ENCODE measurements at regions not wholly inside any gene's neighbourhood (a gene's known extent, or its start where the extent isn't known, plus 50 kb on each side); places are given as distances from the start of the nearest gene placed in this dataset.
"Not testable (repeated sequence)": the region's sequence is repeated elsewhere in the genome, so short reads cannot be mapped to it uniquely, and the experiment has no call there.

DNA sequence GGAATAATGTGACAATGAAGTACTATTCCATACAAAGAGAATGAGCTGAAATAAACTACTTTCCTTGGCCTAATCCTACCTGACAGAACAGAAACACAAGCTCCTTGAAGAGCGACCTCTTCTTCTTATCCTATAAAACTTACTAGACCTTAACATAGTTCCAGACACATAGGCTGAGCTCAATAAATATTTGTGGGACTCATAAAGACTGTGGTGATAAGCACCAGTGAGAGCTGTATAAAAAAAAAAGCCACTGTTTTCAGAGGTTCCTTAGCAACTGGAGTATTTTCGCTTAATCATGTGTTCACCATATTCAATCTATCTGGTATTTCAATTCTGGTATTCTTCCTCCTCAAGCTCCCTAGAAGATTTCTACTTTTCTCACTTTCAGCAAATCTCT lies 1129.6 kb downstream of the STPG2 start:
- Histone ChIP-seq H3K9ac (ENCODE audit: low read depth, low read length) (no peak overlapping the region), H3K4me1 (ENCODE audit: insufficient read depth, low read length) (0 out of 2 replicates have a peak, but pooled peaks cover 4% of the 10 kb centered on the region), H3K27me3 (ENCODE audit: insufficient read depth, low read length) (no peaks in the 10 kb centered on the region), H3K27ac (ENCODE audit: low read length) (no peak overlapping the region), H3K36me3 (ENCODE audit: insufficient read depth, low read depth, low read length) (no peaks in the 10 kb centered on the region), H3K4me3 (ENCODE audit: low read length) (no peak overlapping the region), H3K9me3 (ENCODE audit: insufficient read depth, low read depth, low read length) (no peaks in the 10 kb centered on the region)

DNA sequence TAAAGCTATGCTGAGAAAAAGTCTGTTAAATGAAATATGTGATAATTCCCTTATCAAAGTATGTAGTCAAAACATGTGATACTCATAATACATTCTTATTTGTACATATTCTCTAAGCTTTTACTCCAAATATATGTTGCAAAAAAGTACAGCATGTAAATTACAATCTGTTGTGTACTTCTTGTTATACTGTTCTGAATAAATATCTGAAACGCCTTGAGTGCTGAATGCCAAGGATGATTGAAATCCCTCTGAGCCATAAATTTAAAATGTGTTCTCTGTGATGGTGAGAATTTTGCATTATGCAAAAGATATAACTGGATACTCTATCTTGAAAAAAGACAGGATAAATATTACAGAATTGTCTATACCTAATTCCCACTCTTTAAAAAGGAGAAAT lies 1128.0 kb downstream of the STPG2 start:
- Histone ChIP-seq H3K27ac (ENCODE audit: low read length) (no peak overlapping the region), H3K4me3 (ENCODE audit: low read length) (no peak overlapping the region), H3K36me3 (ENCODE audit: insufficient read depth, low read depth, low read length) (no peaks in the 10 kb centered on the region), H3K27me3 (ENCODE audit: insufficient read depth, low read length) (no peaks in the 10 kb centered on the region), H3K4me1 (ENCODE audit: insufficient read depth, low read length) (no peaks in the 10 kb centered on the region), H3K9me3 (ENCODE audit: insufficient read depth, low read depth, low read length) (no peaks in the 10 kb centered on the region), H3K9ac (ENCODE audit: low read depth, low read length) (no peak overlapping the region)

DNA sequence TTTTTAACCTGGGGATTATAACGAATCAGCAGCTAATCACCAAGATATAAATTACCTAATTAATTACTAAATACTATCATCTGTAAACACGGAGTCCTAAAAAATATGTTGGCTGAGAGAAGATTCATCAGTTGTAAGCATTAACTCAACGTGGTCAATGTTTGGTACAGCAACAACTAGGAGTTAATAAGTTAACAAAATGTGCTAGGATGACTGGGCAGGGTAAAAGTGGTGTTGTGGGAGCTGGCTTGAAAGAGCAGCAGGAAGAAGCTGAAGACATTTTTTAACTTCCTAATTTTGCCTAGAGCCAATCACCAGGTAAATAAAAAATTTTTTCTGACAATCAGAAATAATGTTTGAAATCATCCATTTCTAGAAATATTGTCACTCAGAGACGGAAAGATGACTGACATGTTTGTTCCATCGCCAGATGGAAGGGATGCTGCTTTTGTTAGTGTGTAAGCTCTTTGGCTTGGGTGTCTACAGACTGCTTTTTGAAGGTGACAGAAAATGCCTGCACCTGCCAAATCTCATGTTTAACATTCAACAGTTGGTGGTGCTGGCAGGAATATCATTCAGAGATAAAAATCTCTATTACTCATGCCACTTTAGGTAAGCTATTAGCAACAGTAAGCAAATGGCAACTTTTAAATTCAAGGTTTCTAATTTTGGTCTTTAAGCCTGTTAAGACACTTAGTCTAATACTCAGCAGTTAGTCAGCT lies 1126.9 kb downstream of the STPG2 start:
- H3K27ac ChIP-seq (ENCODE audit: low read length), result no peak overlapping the region
- H3K4me3 ChIP-seq (ENCODE audit: low read length), result no peak overlapping the region
- no peak overlapping the region for H3K9ac ChIP-seq (ENCODE audit: low read depth, low read length)
- no peaks in the 10 kb centered on the region for H3K4me1 ChIP-seq (ENCODE audit: insufficient read depth, low read length)
- no peaks in the 10 kb centered on the region for H3K27me3 ChIP-seq (ENCODE audit: insufficient read depth, low read length)
- no peaks in the 10 kb centered on the region for H3K36me3 ChIP-seq (ENCODE audit: insufficient read depth, low read depth, low read length)
- no peaks in the 10 kb centered on the region for H3K9me3 ChIP-seq (ENCODE audit: insufficient read depth, low read depth, low read length)

DNA sequence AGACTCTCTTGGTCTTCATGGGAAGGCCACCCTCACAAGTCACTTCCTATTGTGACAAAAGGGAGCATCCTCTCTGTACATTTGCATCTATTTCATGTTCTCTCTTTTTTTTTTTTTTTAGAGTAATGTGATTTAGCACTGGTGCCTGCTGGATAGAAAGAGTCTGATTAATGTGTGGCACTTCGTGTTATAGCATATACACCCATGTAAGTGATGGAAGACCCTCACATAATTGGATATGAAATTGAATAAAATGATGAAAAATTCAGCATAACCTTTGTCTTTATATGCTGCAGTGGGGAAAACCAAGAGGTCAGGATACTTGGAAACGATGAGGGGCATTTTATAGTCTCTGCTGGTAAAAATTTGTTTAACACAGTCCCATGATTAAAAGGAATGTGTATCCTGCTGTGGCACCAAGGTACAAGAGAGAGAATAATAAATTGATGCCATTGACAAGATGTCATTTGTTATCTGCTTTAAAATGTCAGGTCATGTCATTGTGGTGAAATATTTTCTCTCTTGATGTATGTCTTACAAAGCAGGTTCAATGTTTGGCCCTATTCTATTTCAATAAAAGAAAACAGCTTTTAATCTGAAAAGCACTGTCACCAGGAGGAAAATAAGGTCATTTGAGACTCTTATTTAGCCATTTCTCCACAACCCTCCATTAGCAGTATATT lies 1115.4 kb downstream of the STPG2 start:
- Histone ChIP-seq H3K4me3 (ENCODE audit: low read length) (no peak overlapping the region), H3K9ac (ENCODE audit: low read depth, low read length) (no peak overlapping the region), H3K36me3 (ENCODE audit: insufficient read depth, low read depth, low read length) (no peaks in the 10 kb centered on the region), H3K27ac (ENCODE audit: low read length) (no peak overlapping the region), H3K9me3 (ENCODE audit: insufficient read depth, low read depth, low read length) (no peaks in the 10 kb centered on the region), H3K4me1 (ENCODE audit: insufficient read depth, low read length) (peaks cover 12% of the 10 kb centered on the region; the same call in 1 of the 2 replicates), H3K27me3 (ENCODE audit: insufficient read depth, low read length) (no peaks in the 10 kb centered on the region)

DNA sequence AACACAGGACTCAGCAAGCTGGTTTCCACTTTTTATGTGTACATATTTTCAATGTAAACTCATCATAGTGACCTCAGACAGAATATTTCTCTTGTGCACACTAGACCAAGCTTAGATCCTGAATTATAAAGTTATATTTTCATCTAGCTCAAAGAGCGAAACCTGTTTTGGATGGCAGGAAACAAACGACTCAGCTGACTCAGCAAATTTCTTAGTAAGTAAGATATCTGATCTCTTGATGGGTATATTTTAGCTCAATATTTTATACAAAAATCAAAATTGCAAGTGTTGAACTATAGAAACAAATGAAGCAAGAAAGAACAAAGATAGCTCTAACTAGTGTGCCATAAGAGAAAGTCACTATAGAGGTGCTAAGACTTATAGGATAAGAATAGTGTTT lies 1114.5 kb downstream of the STPG2 start:
- H3K4me3 ChIP-seq (ENCODE audit: low read length), result no peak overlapping the region
- H3K36me3 ChIP-seq (ENCODE audit: insufficient read depth, low read depth, low read length), result no peaks in the 10 kb centered on the region
- no peaks in the 10 kb centered on the region for H3K27me3 ChIP-seq (ENCODE audit: insufficient read depth, low read length)
- peaks cover 12% of the 10 kb centered on the region; the same call in 1 of the 2 replicates for H3K4me1 ChIP-seq (ENCODE audit: insufficient read depth, low read length)
- H3K9ac ChIP-seq (ENCODE audit: low read depth, low read length), result no peak overlapping the region
- no peaks in the 10 kb centered on the region for H3K9me3 ChIP-seq (ENCODE audit: insufficient read depth, low read depth, low read length)
- no peak overlapping the region for H3K27ac ChIP-seq (ENCODE audit: low read length)

DNA sequence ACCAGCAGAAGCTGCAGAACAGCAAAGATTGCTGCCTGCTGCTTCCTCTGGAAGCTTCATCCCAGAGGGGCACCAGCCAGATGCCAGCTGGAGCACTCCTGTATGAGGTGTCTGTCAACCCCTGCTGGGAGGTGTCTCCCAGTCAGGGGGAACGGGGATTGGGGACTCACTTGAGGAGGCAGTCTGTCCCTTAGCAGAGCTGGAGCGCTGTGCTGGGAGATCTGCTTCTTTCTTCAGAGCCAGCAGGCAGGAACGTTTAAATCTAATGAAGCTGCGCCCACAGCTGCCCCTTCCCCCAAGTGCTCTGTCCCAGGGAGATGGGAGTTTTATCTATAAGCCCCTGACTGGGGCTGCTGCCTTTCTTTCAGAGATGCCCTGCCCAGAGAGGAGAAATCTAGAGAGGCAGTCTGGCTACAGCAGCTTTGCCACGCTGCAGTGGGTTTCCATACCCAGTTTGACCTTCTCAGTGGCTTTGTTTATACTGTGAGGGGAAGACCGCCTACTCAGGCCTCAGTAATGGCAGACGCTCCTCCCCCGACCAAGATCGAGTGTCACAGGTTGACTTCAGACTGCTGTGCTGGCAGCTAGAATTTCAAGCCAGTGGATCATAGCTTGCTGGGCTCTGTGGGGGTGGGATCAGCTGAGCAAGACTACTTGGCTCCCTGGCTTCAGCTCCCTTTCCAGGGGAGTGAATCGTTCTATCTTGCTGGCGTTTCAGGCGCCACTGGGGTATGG lies 1105.7 kb downstream of the STPG2 start:
- not testable (repeated sequence) for H3K27ac ChIP-seq (ENCODE audit: low read length); H3K4me3 ChIP-seq (ENCODE audit: low read length); H3K36me3 ChIP-seq (ENCODE audit: insufficient read depth, low read depth, low read length); H3K4me1 ChIP-seq (ENCODE audit: insufficient read depth, low read length); H3K9me3 ChIP-seq (ENCODE audit: insufficient read depth, low read depth, low read length); H3K9ac ChIP-seq (ENCODE audit: low read depth, low read length); H3K27me3 ChIP-seq (ENCODE audit: insufficient read depth, low read length)

DNA sequence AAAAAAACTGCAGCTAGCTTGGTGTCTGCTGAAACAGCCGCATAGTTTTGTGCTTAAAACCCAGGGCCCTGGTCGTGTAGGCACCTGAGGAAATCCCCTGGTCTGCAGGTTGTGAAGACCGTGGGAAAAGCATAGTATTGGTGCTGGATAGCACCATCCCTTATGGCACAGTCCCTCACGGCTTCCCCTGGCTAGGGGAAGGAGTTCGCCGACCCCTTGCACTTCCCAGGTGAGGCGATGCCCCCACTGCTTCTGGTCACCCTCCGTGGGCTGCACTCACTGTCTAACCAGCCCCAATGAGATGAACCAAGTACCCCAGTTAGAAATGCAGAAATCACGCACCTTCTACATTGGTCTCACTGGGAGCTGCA lies 1105.1 kb downstream of the STPG2 start:
- Histone ChIP-seq H3K4me3 (ENCODE audit: low read length) (no peak overlapping the region), H3K36me3 (ENCODE audit: insufficient read depth, low read depth, low read length) (no peaks in the 10 kb centered on the region), H3K27me3 (ENCODE audit: insufficient read depth, low read length) (no peaks in the 10 kb centered on the region), H3K9me3 (ENCODE audit: insufficient read depth, low read depth, low read length) (no peaks in the 10 kb centered on the region), H3K27ac (ENCODE audit: low read length) (no peak overlapping the region), H3K9ac (ENCODE audit: low read depth, low read length) (no peak overlapping the region), H3K4me1 (ENCODE audit: insufficient read depth, low read length) (peaks cover 4% of the 10 kb centered on the region; the same call in 1 of the 2 replicates)

DNA sequence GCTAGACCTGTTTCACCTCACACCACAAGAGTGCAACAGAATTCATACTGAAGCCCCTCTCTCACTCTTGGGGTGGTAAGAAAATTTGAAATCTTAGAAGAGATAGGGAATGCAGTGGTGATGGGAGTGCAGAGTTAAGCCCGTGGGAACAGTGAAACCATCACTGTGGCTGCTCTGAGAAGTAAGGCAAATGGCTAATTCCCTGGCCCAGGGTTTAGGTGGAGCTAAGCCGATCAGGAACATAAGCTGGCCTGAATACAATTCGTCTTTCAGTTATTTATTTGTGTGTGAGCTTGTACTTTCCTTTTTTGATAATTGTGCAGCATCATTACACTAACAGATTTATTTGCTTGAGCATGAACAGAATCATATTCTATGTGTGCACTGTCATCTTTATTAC lies 1070.6 kb downstream of the STPG2 start:
- H3K9ac ChIP-seq (ENCODE audit: low read depth, low read length), result no peak overlapping the region
- no peaks in the 10 kb centered on the region for H3K4me1 ChIP-seq (ENCODE audit: insufficient read depth, low read length)
- no peaks in the 10 kb centered on the region for H3K36me3 ChIP-seq (ENCODE audit: insufficient read depth, low read depth, low read length)
- H3K27ac ChIP-seq (ENCODE audit: low read length), result no peak overlapping the region
- H3K4me3 ChIP-seq (ENCODE audit: low read length), result no peak overlapping the region
- no peaks in the 10 kb centered on the region for H3K27me3 ChIP-seq (ENCODE audit: insufficient read depth, low read length)
- H3K9me3 ChIP-seq (ENCODE audit: insufficient read depth, low read depth, low read length), result no peaks in the 10 kb centered on the region

DNA sequence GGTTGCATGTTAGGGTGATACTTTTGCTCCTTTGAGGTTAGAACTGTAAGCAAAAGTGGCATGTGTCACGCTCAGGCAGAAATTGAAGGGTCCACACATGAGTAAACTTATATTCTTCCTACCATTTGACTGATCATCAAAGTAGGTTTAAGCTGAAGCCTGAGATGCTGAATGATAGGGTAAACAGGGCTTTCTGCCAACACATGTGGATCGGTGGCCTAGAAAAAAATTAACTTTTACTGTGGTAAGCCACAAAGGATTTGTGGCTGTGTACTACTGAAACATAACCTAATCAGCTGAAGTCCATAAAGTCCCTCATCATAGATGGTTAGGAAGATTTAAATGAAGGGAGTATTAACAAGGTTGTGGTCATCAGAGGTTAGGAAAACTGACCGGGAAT lies 1070.1 kb downstream of the STPG2 start:
- no peaks in the 10 kb centered on the region for H3K9me3 ChIP-seq (ENCODE audit: insufficient read depth, low read depth, low read length)
- H3K4me1 ChIP-seq (ENCODE audit: insufficient read depth, low read length), result no peaks in the 10 kb centered on the region
- H3K9ac ChIP-seq (ENCODE audit: low read depth, low read length), result no peak overlapping the region
- H3K4me3 ChIP-seq (ENCODE audit: low read length), result no peak overlapping the region
- H3K36me3 ChIP-seq (ENCODE audit: insufficient read depth, low read depth, low read length), result no peaks in the 10 kb centered on the region
- H3K27me3 ChIP-seq (ENCODE audit: insufficient read depth, low read length), result no peaks in the 10 kb centered on the region
- H3K27ac ChIP-seq (ENCODE audit: low read length), result no peak overlapping the region

DNA sequence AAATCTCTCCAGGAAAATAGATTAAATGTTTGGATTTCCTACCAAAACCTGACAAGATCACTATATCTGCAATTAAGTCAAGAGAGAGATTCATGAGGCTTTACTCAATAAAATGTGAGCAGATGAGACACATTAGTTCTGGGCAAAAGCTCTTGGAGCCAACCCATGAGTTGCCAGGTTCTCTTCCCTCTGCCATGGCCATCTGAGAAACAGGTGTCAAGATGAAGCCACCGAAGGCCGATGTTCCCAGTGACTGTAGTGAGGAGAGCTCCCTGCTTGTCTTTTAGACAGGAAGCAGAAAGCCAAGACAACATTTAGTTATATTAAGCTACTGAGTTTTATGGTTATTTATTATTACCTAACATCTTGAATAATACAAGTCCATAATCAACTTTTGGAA lies 1068.7 kb downstream of the STPG2 start:
- Histone ChIP-seq H3K4me1 (ENCODE audit: insufficient read depth, low read length) (no peaks in the 10 kb centered on the region), H3K9me3 (ENCODE audit: insufficient read depth, low read depth, low read length) (no peaks in the 10 kb centered on the region), H3K9ac (ENCODE audit: low read depth, low read length) (no peak overlapping the region), H3K36me3 (ENCODE audit: insufficient read depth, low read depth, low read length) (no peaks in the 10 kb centered on the region), H3K27me3 (ENCODE audit: insufficient read depth, low read length) (no peaks in the 10 kb centered on the region), H3K4me3 (ENCODE audit: low read length) (no peak overlapping the region), H3K27ac (ENCODE audit: low read length) (no peak overlapping the region)

DNA sequence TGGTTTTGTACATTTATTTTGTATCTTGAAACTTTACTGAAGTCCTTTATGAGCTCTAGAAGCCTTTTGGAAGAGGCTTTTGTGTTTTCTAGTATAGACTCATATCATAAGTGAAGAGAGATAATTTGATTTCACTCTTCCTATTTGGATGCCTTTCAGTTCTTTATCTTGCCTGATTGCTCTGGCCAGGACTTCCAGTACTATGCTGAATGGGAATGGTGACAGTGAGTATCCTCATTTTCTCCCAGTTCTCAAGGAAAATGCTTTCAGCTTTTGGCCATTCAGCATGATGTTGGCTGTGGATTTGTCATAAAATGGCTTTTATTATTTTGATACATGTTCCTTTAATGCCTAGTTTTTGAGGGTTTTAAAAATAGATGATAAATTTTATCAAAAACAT lies 1061.3 kb downstream of the STPG2 start:
- Histone ChIP-seq H3K27ac (ENCODE audit: low read length) (no peak overlapping the region), H3K4me3 (ENCODE audit: low read length) (no peak overlapping the region), H3K4me1 (ENCODE audit: insufficient read depth, low read length) (no peaks in the 10 kb centered on the region), H3K27me3 (ENCODE audit: insufficient read depth, low read length) (no peaks in the 10 kb centered on the region), H3K9me3 (ENCODE audit: insufficient read depth, low read depth, low read length) (no peaks in the 10 kb centered on the region), H3K36me3 (ENCODE audit: insufficient read depth, low read depth, low read length) (no peaks in the 10 kb centered on the region), H3K9ac (ENCODE audit: low read depth, low read length) (no peak overlapping the region)

DNA sequence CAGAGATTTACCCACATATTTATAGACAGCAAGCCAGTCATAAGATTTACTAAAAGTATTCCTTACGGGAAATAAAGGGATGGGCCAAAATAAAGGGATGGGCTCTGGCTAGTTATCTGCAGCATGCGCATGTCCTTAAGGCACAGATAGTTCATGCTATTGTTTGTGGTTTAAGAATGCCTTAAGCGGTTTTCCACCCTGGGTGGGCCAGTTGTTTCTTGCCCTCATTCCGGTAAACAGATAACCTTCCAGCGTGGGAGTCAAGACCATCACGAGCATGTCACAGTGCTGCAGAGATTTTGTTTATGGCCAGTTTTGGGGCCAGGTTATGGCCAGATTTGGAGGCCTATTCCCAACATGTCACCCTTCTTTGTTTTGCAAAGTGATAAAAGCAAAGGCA lies 1046.2 kb downstream of the STPG2 start:
- not testable (repeated sequence) for H3K36me3 ChIP-seq (ENCODE audit: insufficient read depth, low read depth, low read length); H3K27me3 ChIP-seq (ENCODE audit: insufficient read depth, low read length); H3K9ac ChIP-seq (ENCODE audit: low read depth, low read length); H3K9me3 ChIP-seq (ENCODE audit: insufficient read depth, low read depth, low read length); H3K4me3 ChIP-seq (ENCODE audit: low read length); H3K27ac ChIP-seq (ENCODE audit: low read length); H3K4me1 ChIP-seq (ENCODE audit: insufficient read depth, low read length)
